HepG2 (cell line): ENCODE measurements at regions not wholly inside any gene's neighbourhood (a gene's known extent, or its start where the extent isn't known, plus 50 kb on each side); places are given as distances from the start of the nearest gene placed in this dataset.

Experiments used
- ATAC-seq: fragments of 200-7000 bp; cut with Tn5 transposase; 3 replicates; pipeline ENCODE4 v1.9.1; 2020; ENCODE audit warnings: mild to moderate bottlenecking, moderate library complexity
- BruUV-seq: library from RNA; stranded (reverse); fragments of 400-500 nt; replicated peaks from 2 replicates; lab custom pipeline; 2021; lab: Mats Ljungman, UMichigan
- CTCF ChIA-PET: fragments of 300-600 bp; formaldehyde crosslinking; extraction: SDS; loops from one replicate; lab custom pipeline; 2021; ENCODE audit warnings: low total read pairs, inconsistent platforms, low intra/inter-chr PET ratio; lab: Yijun Ruan, JAX
- POLR2A ChIA-PET: fragments of 350-600 bp; sonication (Branson Sonifier 250); formaldehyde crosslinking; loops from one replicate; lab custom pipeline; 2020; ENCODE audit warnings: antibody characterized with exemption, inconsistent platforms; lab: Yijun Ruan, JAX
- DNase-seq: peaks from one replicate; pipeline ENCODE4 v3.0.0-alpha.2; 2015; ENCODE audit warnings: low spot score
- FAIRE-seq: peaks from 3 replicates; lab custom pipeline; 2011; peaks lifted over from hg19 to GRCh38; lab: Jason Lieb, UNC
- H2AFZ ChIP-seq: one replicate; pipeline ENCODE4 v1.6.1; 2011; ENCODE audit warnings: low read length, inconsistent platforms
- H3K27ac ChIP-seq: fragments of 300-600 bp; 3 replicates; pipeline ENCODE4 v1.8.0; 2011; ENCODE audit warnings: mixed run types, mild to moderate bottlenecking, mixed read lengths, low read length, inconsistent platforms; ENCODE audit not compliant: insufficient read depth; ENCODE audit errors: extremely low read length
- H3K27me3 ChIP-seq, 2 experiments: fragments of 200-600 bp in 1 of 2; 2 replicates in 1 of 2; 3 replicates in 1 of 2; pipeline versions ENCODE4 v1.6.0 to v1.8.0; 2011; ENCODE audit warnings: low read length in 2 of 2, mild to moderate bottlenecking in 2 of 2, moderate library complexity in 2 of 2, inconsistent platforms in 1 of 2; ENCODE audit not compliant: insufficient read depth in 2 of 2, control insufficient read depth in 1 of 2
- H3K36me3 ChIP-seq, 2 experiments: fragments of 200-600 bp in 1 of 2; replicated peaks in 1 of 2; 2 replicates in 1 of 2; 3 replicates in 1 of 2; pipeline versions ENCODE4 v1.5.1 to v1.8.0; 2011; ENCODE audit warnings: low read length in 2 of 2, inconsistent platforms in 1 of 2; ENCODE audit not compliant: insufficient read depth in 2 of 2, control insufficient read depth in 1 of 2
- H3K4me1 ChIP-seq: 2 replicates; pipeline ENCODE4 v1.5.1; 2012; ENCODE audit warnings: low read length, inconsistent platforms; ENCODE audit not compliant: insufficient read depth
- H3K4me2 ChIP-seq: 2 replicates; pipeline ENCODE4 v1.6.0; 2011; ENCODE audit warnings: low read depth, low read length, inconsistent platforms
- H3K4me3 ChIP-seq, 3 experiments: fragments of 200-600 bp in 1 of 3; sonication (generic), shearing (Covaris generic) in 1 of 3; replicated peaks in 1 of 3; 2 replicates each; pipeline ENCODE4 v1.5.1; 2011 to 2016; ENCODE audit warnings: low read length in 3 of 3, inconsistent platforms in 2 of 3, low read depth in 2 of 3, mild to moderate bottlenecking in 2 of 3, control low read depth in 1 of 3, mixed read lengths in 1 of 3; ENCODE audit not compliant: insufficient read depth in 1 of 3
- H3K79me2 ChIP-seq: one replicate; pipeline ENCODE4 v1.6.1; 2011; ENCODE audit warnings: low read length, inconsistent platforms; ENCODE audit not compliant: insufficient read depth
- H3K9ac ChIP-seq: 2 replicates; pipeline ENCODE4 v1.6.0; 2011; ENCODE audit warnings: mild to moderate bottlenecking, low read depth, low read length, inconsistent platforms; ENCODE audit not compliant: insufficient read depth
- H3K9me3 ChIP-seq: 2 replicates; pipeline ENCODE4 v1.5.1; 2012; ENCODE audit warnings: mild to moderate bottlenecking, low read length
- H4K20me1 ChIP-seq: 2 replicates; pipeline ENCODE4 v1.6.0; 2011; ENCODE audit warnings: inconsistent platforms, mild to moderate bottlenecking, low read length, moderate library complexity; ENCODE audit not compliant: insufficient read depth
- KLF15 ChIP-seq: sonication (generic); formaldehyde crosslinking; IDR thresholded peaks from 2 replicates; pipeline ENCODE4 v1.8.1; 2023; ENCODE audit warnings: borderline replicate concordance, mild to moderate bottlenecking, inconsistent platforms, missing genetic modification reagents, mixed read lengths
- MTA1 ChIP-seq: sonication (generic); formaldehyde crosslinking; IDR thresholded peaks from 2 replicates; pipeline ENCODE4 v1.4.0; 2020; ENCODE audit warnings: missing genetic modification reagents, mild to moderate bottlenecking, borderline replicate concordance
- TCF7L2 ChIP-seq: IDR thresholded peaks from 2 replicates; pipeline ENCODE4 v1.6.1; 2011; ENCODE audit warnings: mild to moderate bottlenecking, low read depth, low read length, moderate library complexity
- ZBTB46 ChIP-seq: sonication (generic); formaldehyde crosslinking; IDR thresholded peaks from 2 replicates; pipeline ENCODE4 v1.4.0; 2020; ENCODE audit warnings: mild to moderate bottlenecking, missing genetic modification reagents, borderline replicate concordance
- ZNF747 ChIP-seq: sonication (generic); formaldehyde crosslinking; IDR thresholded peaks from 2 replicates; pipeline ENCODE4 v1.8.1; 2023; ENCODE audit warnings: missing genetic modification reagents, mild to moderate bottlenecking, borderline replicate concordance
- ZSCAN30 ChIP-seq: sonication (generic); formaldehyde crosslinking; IDR thresholded peaks from 2 replicates; pipeline ENCODE4 v1.5.0; 2020; ENCODE audit warnings: mild to moderate bottlenecking, missing genetic modification reagents
- WGBS: methylation state at CpG from one replicate; pipeline ENCODE4 v1.1.6; 2017; ENCODE audit warnings: low lambda C conversion rate; 5-methylcytosine and 5-hydroxymethylcytosine counted together
- in situ Hi-C: cut with HindIII; loops from 2 replicates; pipeline ENCODE4 v1.10.0; 2017; ENCODE audit warnings: low pct_unique_long_range_greater_than_20kb; ENCODE audit not compliant: extremely low pct_ligation_motif_present
- intact Hi-C: fragments of 100-400 bp; cut with micrococcal nuclease; formaldehyde crosslinking; loops from one replicate; pipeline ENCODE4 v1.10.0; 2022; ENCODE audit not compliant: unreplicated experiment
- TF ChIP-seq, protein P1 (sequence below): sonication (generic); formaldehyde crosslinking; IDR thresholded peaks from 2 replicates; pipeline ENCODE4 v1.5.0; 2020; ENCODE audit warnings: mild to moderate bottlenecking, missing genetic modification reagents, borderline replicate concordance
- TF ChIP-seq, protein P2 (sequence below): sonication (generic); formaldehyde crosslinking; IDR thresholded peaks from 2 replicates; pipeline ENCODE4 v1.8.0; 2022; ENCODE audit warnings: low read depth, missing genetic modification reagents

- TF ChIP-seq, protein P1, sequence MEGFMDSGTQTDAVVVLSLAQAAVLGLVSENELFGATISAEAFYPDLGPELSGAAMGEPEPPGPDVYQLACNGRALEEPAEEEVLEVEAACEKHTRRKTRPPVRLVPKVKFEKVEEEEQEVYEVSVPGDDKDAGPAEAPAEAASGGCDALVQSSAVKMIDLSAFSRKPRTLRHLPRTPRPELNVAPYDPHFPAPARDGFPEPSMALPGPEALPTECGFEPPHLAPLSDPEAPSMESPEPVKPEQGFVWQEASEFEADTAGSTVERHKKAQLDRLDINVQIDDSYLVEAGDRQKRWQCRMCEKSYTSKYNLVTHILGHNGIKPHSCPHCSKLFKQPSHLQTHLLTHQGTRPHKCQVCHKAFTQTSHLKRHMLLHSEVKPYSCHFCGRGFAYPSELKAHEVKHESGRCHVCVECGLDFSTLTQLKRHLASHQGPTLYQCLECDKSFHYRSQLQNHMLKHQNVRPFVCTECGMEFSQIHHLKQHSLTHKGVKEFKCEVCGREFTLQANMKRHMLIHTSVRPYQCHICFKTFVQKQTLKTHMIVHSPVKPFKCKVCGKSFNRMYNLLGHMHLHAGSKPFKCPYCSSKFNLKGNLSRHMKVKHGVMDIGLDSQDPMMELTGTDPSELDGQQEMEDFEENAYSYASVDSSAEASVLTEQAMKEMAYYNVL (CRISPR knock-in tag), result no peak
- TF ChIP-seq TCF7L2 (no peak), MTA1 (CRISPR knock-in tag) (no peak), KLF15 (no peak), ZBTB46 (CRISPR knock-in tag) (no peak), ZNF747 (CRISPR knock-in tag) (no peak), ZSCAN30 (CRISPR knock-in tag) (no peak)
- TF ChIP-seq, protein P2, sequence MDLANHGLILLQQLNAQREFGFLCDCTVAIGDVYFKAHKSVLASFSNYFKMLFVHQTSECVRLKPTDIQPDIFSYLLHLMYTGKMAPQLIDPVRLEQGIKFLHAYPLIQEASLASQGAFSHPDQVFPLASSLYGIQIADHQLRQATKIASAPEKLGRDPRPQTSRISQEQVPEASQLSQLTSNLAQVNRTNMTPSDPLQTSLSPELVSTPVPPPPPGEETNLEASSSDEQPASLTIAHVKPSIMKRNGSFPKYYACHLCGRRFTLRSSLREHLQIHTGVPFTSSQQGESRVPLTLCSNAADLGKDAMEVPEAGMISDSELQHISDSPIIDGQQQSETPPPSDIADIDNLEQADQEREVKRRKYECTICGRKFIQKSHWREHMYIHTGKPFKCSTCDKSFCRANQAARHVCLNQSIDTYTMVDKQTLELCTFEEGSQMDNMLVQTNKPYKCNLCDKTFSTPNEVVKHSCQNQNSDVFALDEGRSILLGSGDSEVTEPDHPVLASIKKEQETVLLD (CRISPR knock-in tag), result no peak
- ChIA-PET CTCF (no interaction called here), POLR2A (no interaction called here)
- H4K20me1 ChIP-seq, result no peaks in the 10 kb centered on the region
- no peak for DNase-seq
- H3K27ac ChIP-seq, result no peak overlapping the region
- no peaks in the 10 kb centered on the region for H3K36me3 ChIP-seq
- no peak for FAIRE-seq
- H3K4me3 ChIP-seq, result no peak overlapping the region
- no peaks in the 10 kb centered on the region for H3K4me1 ChIP-seq
- H3K27me3 ChIP-seq, result peaks cover 0 to 4% of the 10 kb centered on the region in 2 experiments; a peak in 1 of 5 replicates
- ATAC-seq, result no peak
- no peak overlapping the region for H3K9ac ChIP-seq
- no peaks in the 10 kb centered on the region for H3K79me2 ChIP-seq
- no peak overlapping the region for H2AFZ ChIP-seq
- H3K4me2 ChIP-seq, result no peak overlapping the region
- BruUV-seq, result no TSS peak
- H3K9me3 ChIP-seq, result no peaks in the 10 kb centered on the region; the same call in 1 of the 2 replicates
- in situ Hi-C loops, result no loop called here
- intact Hi-C loops, result no loop called here
- 33% methylated on average over 3 of the region's 3 CpGs for WGBS
These were observed 175.0 kb upstream of the SGO1 start for GRCh38 chr3:20361000-20361399.
